ENCODE measurements at regions not wholly inside any gene's neighbourhood (a gene's known extent, or its start where the extent isn't known, plus 50 kb on each side); places are given as distances from the start of the nearest gene placed in this dataset.

- TF ChIP-seq CTCF (conservative IDR thresholded peaks at IDR 0.05 in 1 of 2, IDR thresholded peaks at IDR 0.05 in 1 of 2; ENCODE audit: extremely low read depth in 1 of 2, insufficient read depth in 1 of 2, low read depth in 1 of 2, low read length in 2 of 2) (no peak), EZH2 (IDR thresholded peaks at IDR 0.05; ENCODE audit: borderline replicate concordance, low read length) (no peak)
Observed at GRCh38 chr5:149438281-149438680, 59.2 kb upstream of the IL17B start.

Measured in mammary epithelial cell (primary cell).